Lower lobe of right lung (tissue), 2 donors: ENCODE measurements at regions not wholly inside any gene's neighbourhood (a gene's known extent, or its start where the extent isn't known, plus 50 kb on each side); places are given as distances from the start of the nearest gene placed in this dataset.

Source experiments
- ATAC-seq, 2 donors: fragments of 200-7000 bp; cut with Tn5 transposase; one replicate each; pipeline ENCODE4 v1.9.1; 2020 to 2022; ENCODE audit warnings: mild to moderate bottlenecking in 2 of 2, moderate library complexity in 2 of 2
- DNase-seq: peaks from one replicate; pipeline ENCODE4 v3.0.0-alpha.2; 2020
- H3K27ac ChIP-seq: fragments of 200-600 bp; one replicate; pipeline ENCODE4 v1.8.0; 2022
- H3K27me3 ChIP-seq: fragments of 200-600 bp; one replicate; pipeline ENCODE4 v1.8.0; 2022; ENCODE audit warnings: low read depth
- H3K36me3 ChIP-seq: fragments of 200-600 bp; one replicate; pipeline ENCODE4 v1.8.0; 2022; ENCODE audit warnings: mild to moderate bottlenecking
- H3K4me1 ChIP-seq: fragments of 200-600 bp; one replicate; pipeline ENCODE4 v1.8.0; 2022
- H3K4me3 ChIP-seq: fragments of 200-600 bp; one replicate; pipeline ENCODE4 v1.8.0; 2022; ENCODE audit warnings: mild to moderate bottlenecking
- H3K9me3 ChIP-seq: fragments of 200-600 bp; one replicate; pipeline ENCODE4 v1.8.0; 2022
- intact Hi-C: fragments of 100-400 bp; cut with DNase I; formaldehyde crosslinking; loops from one replicate; pipeline ENCODE4 v1.11.0; 2022
- TF ChIP-seq, protein P1 (sequence below): fragments of 200-600 bp; IDR thresholded peaks from one replicate; pipeline ENCODE4 v1.8.0; 2022; ENCODE audit warnings: antibody characterized with exemption, mild to moderate bottlenecking
- donor health status: DM: no; HTN: yes; CAD: no; lungs with severe emphysema.

DNA sequence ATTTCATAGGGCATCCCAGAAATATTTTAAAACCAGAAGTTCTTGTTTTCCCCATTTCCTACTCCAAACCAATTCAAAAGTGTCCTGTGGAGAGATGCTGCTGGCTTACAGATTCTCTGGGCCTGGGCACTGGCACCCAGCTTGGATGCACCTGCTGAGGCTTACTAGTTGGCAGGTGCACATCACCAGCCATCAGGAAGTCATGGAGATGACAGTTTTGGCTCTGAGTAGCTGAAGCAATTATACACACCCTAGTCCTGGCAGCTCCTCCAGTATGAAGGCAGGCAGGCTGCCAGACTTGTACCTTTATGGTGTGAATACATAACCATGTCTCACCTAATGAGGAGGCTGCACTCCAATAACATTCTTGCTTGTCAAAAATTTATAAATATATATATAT lies 276.6 kb upstream of the GHITM start:
- DNase-seq, result no peak
- H3K4me1 ChIP-seq, result no peaks in the 10 kb centered on the region
- H3K9me3 ChIP-seq, result no peaks in the 10 kb centered on the region
- H3K36me3 ChIP-seq, result no peaks in the 10 kb centered on the region
- H3K27ac ChIP-seq, result no peak overlapping the region
- ATAC-seq, result no peak
- H3K4me3 ChIP-seq, result no peak overlapping the region
- no peaks in the 10 kb centered on the region for H3K27me3 ChIP-seq
- intact Hi-C loops, result loop anchor here (10.0 kb wide), 1 partner anchor 1068 kb away; no protein-coding TSS in a partner anchor
- TF ChIP-seq, protein P1, sequence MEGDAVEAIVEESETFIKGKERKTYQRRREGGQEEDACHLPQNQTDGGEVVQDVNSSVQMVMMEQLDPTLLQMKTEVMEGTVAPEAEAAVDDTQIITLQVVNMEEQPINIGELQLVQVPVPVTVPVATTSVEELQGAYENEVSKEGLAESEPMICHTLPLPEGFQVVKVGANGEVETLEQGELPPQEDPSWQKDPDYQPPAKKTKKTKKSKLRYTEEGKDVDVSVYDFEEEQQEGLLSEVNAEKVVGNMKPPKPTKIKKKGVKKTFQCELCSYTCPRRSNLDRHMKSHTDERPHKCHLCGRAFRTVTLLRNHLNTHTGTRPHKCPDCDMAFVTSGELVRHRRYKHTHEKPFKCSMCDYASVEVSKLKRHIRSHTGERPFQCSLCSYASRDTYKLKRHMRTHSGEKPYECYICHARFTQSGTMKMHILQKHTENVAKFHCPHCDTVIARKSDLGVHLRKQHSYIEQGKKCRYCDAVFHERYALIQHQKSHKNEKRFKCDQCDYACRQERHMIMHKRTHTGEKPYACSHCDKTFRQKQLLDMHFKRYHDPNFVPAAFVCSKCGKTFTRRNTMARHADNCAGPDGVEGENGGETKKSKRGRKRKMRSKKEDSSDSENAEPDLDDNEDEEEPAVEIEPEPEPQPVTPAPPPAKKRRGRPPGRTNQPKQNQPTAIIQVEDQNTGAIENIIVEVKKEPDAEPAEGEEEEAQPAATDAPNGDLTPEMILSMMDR, result no peak

DNA sequence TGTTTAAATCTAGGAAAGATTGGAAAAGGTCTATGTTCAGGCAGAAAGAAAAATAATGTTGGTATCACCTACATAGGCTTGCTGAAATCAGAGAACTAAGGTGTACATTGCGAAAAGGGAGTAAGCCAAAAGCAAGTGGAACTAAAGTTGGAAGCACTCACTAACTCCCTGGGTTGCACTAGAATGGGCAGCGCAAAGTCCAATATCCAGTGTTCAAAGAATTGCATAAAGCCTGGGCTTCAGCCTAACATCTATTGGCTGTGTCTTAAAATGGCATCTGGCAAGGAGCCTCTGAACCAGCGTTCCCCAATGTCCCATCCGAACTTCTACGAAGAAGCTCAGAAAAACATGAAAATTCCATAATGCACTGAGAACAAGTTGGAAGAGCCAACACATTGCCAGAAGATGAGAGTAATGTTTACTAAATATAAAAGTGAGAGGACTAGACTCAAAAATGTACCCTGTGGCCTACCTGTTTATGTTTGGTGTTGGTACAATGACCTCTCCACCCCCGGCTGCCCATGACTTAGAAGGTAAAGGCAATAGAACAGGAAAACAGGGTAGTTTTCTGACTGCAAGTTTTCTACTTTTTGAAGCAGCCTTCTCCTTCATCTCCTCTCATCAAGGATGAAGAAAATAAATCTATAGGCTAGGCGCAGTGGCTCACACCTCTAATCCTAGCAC lies 275.9 kb upstream of the GHITM start:
- ATAC-seq (no peak), DNase-seq (no peak)
- no peaks in the 10 kb centered on the region for H3K36me3 ChIP-seq
- no peak overlapping the region for H3K27ac ChIP-seq
- no peaks in the 10 kb centered on the region for H3K9me3 ChIP-seq
- intact Hi-C loops, result loop anchor here (10.0 kb wide), 1 partner anchor 1069 kb away; no protein-coding TSS in a partner anchor
- H3K4me1 ChIP-seq, result no peaks in the 10 kb centered on the region
- TF ChIP-seq, protein P1, result no peak
- H3K4me3 ChIP-seq, result no peak overlapping the region
- no peaks in the 10 kb centered on the region for H3K27me3 ChIP-seq

DNA sequence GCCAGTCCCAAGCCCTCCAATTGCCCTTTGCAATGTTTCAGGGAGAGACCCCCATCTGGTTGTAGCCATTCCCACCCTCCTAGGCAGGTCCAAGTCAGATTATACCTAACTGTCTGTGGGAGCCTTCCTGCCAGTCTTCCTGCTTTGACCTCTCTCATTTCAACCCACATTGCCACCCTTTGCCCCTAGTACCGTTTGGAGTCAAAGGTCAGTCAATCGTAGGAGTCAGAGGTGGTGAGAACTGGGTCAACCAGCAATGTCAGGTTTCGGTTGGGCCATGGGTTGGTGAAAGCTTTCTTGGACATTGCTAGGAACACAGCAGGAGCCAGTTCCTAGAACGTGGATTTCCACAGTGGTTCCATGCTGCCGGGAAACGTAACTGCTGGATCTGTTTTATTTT lies 269.4 kb upstream of the GHITM start:
- H3K4me1 ChIP-seq, result peaks cover 5% of the 10 kb centered on the region
- intact Hi-C loops, result loop anchor here (10.0 kb wide), 1 partner anchor 1075 kb away; no protein-coding TSS in a partner anchor
- no peak for ATAC-seq
- DNase-seq, result no peak
- no peak overlapping the region for H3K27ac ChIP-seq
- no peaks in the 10 kb centered on the region for H3K36me3 ChIP-seq
- H3K9me3 ChIP-seq, result no peaks in the 10 kb centered on the region
- H3K4me3 ChIP-seq, result no peak overlapping the region
- H3K27me3 ChIP-seq, result no peaks in the 10 kb centered on the region
- TF ChIP-seq, protein P1, result no peak

DNA sequence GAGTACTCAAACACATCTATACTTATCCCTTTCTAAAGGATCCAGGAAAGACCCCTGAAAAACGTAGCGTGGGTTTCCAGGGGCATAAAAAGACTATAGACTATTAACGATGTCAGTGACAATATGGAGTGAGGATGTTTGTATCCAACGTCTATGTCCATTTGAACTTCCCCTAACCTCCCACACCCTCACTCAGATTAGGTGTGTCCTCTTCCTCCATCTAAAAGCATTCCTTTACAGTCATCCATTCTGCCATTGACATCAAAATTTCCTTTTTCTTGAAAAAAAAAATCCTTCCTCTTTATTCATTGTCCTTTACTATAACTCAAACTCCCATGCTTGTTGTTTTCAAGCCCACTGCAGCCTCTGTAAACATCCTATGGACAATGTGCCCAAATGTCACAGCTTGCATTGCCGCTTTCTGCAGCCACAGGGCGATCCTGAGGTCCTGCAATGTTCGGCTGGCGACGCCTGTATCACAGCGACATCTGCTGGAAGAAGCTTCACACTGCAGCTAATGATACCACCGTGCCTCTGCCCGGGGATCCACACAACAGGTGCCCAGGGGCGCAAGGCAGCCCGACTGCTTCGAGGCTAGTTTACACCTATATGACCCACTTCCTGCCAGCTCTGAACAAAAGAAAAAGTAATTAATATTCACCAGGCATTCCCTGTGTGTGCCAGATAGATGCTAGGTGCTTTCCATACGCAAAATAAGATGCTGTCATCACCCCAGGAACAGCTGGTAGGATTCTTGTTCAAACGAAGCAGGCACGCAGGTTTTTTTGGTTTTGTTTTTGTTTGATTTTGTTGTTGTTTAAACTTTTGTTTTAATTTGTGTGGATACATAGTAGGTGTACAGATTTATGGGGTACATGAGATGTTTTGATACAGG lies 267.9 kb upstream of the GHITM start:
- Histone ChIP-seq H3K9me3 (no peaks in the 10 kb centered on the region), H3K27ac (no peak overlapping the region), H3K27me3 (no peaks in the 10 kb centered on the region), H3K4me1 (peaks cover 5% of the 10 kb centered on the region), H3K4me3 (no peak overlapping the region), H3K36me3 (no peaks in the 10 kb centered on the region)
- TF ChIP-seq, protein P1, result peak; percentile 94
- DNase-seq (peak; percentile 63), ATAC-seq (peak; percentile 87 to 90)
- intact Hi-C loops, result no loop called here

DNA sequence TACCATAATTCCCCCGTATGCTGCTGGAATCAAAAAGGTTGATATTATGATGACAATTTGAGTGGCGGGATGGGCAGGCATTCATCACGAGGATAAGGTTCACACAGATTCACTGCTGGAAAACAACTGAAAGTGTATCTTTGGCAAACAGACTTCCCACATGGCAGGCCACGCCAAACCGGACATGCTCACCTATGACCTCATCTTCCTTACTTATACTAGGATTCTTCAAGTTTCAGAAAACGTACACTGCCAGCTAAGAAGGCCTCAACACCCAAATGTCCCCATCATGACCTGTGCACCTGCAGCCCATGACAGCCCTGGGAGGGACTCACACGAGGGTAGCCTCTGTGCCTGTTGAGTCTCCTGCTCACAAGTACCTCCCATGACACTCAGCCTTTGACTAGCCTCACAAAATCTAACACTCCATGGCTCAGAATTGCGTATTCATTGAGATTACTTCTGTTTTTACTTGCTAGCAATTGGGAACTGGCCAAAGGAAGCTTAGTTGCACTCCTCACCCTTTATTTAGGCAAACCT lies 259.0 kb upstream of the GHITM start:
- ATAC-seq, result no peak
- TF ChIP-seq, protein P1, result no peak
- Histone ChIP-seq H3K4me3 (no peak overlapping the region), H3K36me3 (no peaks in the 10 kb centered on the region), H3K27ac (no peak overlapping the region), H3K9me3 (no peaks in the 10 kb centered on the region), H3K27me3 (no peaks in the 10 kb centered on the region), H3K4me1 (peaks cover 10% of the 10 kb centered on the region)
- no peak for DNase-seq
- intact Hi-C loops, result no loop called here
